NT2/D1 (cell line): ENCODE measurements at regions not wholly inside any gene's neighbourhood (a gene's known extent, or its start where the extent isn't known, plus 50 kb on each side); places are given as distances from the start of the nearest gene placed in this dataset.
"Not testable (repeated sequence)": the region's sequence is repeated elsewhere in the genome, so short reads cannot be mapped to it uniquely, and the experiment has no call there.

Source experiments
- DNase-seq: peaks from one replicate; pipeline ENCODE4 v3.0.0-alpha.2; 2011; ENCODE audit warnings: low read depth, low spot score
- H3K27me3 ChIP-seq: 2 replicates; pipeline ENCODE4 v1.6.0; 2011; ENCODE audit warnings: mild to moderate bottlenecking; ENCODE audit not compliant: insufficient read length, insufficient read depth
- H3K36me3 ChIP-seq: 2 replicates; pipeline ENCODE4 v1.6.1; 2011; ENCODE audit warnings: mild to moderate bottlenecking, low read length, mixed read lengths; ENCODE audit not compliant: insufficient read depth, insufficient read length
- H3K4me1 ChIP-seq: 2 replicates; pipeline ENCODE4 v1.5.1; 2011; ENCODE audit not compliant: insufficient read depth, insufficient read length
- H3K4me3 ChIP-seq: 2 replicates; pipeline ENCODE4 v1.5.1; 2011; ENCODE audit warnings: low read depth; ENCODE audit not compliant: insufficient read length
- H3K9ac ChIP-seq: 2 replicates; pipeline ENCODE4 v1.6.0; 2011; ENCODE audit warnings: low read depth; ENCODE audit not compliant: insufficient read length
- H3K9me3 ChIP-seq: 2 replicates; pipeline ENCODE4 v1.5.1; 2011; ENCODE audit warnings: mild to moderate bottlenecking, low read length; ENCODE audit not compliant: insufficient read depth
- SUZ12 ChIP-seq: IDR thresholded peaks from 2 replicates; pipeline ENCODE4 v1.6.1; 2011; ENCODE audit not compliant: insufficient read length, insufficient read depth; ENCODE audit errors: extremely low read depth
- YY1 ChIP-seq: IDR thresholded peaks from 2 replicates; pipeline ENCODE4 v1.6.1; 2011; ENCODE audit not compliant: insufficient read length, insufficient read depth
- ZNF274 ChIP-seq: IDR thresholded peaks from 2 replicates; pipeline ENCODE4 v1.6.1; 2011; ENCODE audit warnings: mild to moderate bottlenecking, low read depth, low read length

DNA sequence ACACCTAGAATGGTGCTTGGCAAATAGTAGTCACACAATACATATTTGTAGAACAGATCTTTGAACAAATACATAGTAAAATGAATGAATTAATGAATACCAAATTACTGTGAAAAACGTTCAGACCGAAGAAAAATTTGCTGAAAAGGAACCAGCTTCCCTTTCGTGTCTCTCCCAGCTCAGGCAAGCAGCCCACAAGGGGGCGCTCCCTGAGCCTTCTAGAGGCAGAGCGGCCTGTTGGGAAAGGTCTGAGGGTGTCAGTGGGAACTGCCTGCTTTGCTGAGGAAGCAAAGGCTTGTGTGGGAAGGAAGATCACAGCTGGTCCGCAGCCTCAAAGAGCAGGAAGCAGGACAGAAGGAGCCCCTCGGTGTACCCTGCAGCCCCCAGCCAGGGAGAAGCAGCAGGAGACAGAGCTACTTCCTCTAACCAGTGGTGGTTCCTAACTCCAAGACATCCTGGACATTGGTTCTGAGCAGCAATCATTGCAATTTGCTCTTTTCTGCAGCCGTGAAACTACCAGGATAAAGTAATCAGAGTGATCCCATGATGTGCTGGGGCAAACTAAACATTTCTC is 231.1 kb downstream of the ANKRD30B start:
- H3K4me1 ChIP-seq: no peaks in the 10 kb centered on the region
- peak; percentile 33 for DNase-seq

GRCh38 chr18:14979875-14980274 is 231.9 kb downstream of the ANKRD30B start:
- TF ChIP-seq YY1: no peak
- no peak for TF ChIP-seq SUZ12
- no peak for TF ChIP-seq ZNF274
- Histone ChIP-seq H3K27me3 (no peaks in the 10 kb centered on the region), H3K9me3 (no peaks in the 10 kb centered on the region)

More for the DNA sequence above, 231.1 kb downstream of the ANKRD30B start:
- no peak for TF ChIP-seq SUZ12
- TF ChIP-seq ZNF274: no peak
- TF ChIP-seq YY1: no peak
- Histone ChIP-seq H3K36me3 (no peaks in the 10 kb centered on the region), H3K9ac (no peak overlapping the region), H3K27me3 (no peaks in the 10 kb centered on the region), H3K4me3 (no peak overlapping the region), H3K9me3 (no peaks in the 10 kb centered on the region)

DNA sequence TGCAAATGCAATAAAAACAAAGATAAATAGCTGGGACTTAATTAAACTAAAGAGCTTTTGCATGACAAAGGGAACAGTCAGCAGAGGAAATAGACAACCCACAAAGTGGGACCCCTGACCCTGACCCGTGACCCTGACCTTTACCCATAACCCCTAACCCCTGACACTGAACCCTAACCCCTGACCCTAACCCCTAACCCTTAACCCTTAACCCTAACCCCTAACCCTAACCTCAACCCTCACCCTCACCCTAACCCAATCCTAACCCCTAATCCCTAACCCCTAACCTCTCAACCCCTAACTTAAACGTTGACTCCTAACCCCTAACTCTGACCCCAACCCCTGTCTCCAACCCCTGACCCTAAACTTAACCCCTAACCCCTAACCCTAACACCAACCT is 236.6 kb downstream of the ANKRD30B start:
- H3K4me3 ChIP-seq, H3K4me1 ChIP-seq, H3K9me3 ChIP-seq, H3K36me3 ChIP-seq, H3K27me3 ChIP-seq, DNase-seq, H3K9ac ChIP-seq: not testable (repeated sequence)

More at GRCh38 chr18:14979875-14980274, 231.9 kb downstream of the ANKRD30B start:
- DNase-seq: no peak
- no peaks in the 10 kb centered on the region for H3K36me3 ChIP-seq
- no peak overlapping the region for H3K9ac ChIP-seq
- no peaks in the 10 kb centered on the region for H3K4me1 ChIP-seq
- H3K4me3 ChIP-seq: no peak overlapping the region

DNA sequence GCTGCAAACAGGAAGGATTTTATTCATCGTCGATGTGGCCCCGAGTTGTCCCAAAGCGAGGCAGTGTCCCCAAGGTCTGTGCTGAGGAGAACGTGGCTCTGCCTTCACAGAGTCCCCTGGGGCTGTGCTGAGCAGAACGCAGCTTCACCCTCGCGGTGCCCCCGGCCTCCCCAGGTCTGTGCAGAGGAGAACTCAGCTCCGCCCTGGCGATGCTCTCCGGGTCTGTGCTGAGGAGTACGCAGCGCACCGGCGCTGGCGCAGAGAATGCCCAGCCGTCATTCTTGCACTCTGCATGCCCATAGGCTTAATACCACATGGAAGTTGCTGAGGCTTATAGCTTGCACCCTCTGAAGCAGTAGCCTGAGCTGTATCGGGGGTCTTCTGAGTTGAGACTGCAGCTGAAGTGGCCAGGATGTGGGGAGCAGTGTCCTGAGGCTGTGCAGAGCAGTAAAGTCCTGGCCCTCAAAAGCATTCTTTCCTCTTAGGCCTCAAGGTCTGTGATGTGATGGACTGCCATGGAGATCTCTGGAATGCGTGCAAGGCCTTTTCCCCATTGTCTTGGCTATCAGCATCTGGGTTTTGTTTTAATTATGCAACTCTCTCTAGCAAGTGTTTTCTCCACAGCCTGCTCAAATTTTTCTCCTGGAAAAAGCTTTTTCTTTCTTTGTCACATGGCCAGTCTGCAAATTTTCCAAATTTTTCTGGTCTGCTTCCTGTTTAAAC is 237.5 kb downstream of the ANKRD30B start:
- H3K4me3 ChIP-seq, H3K36me3 ChIP-seq, DNase-seq, H3K4me1 ChIP-seq, H3K9ac ChIP-seq, H3K9me3 ChIP-seq, H3K27me3 ChIP-seq: not testable (repeated sequence)

- H3K9ac ChIP-seq, DNase-seq, H3K4me1 ChIP-seq, H3K27me3 ChIP-seq, H3K36me3 ChIP-seq, H3K9me3 ChIP-seq, H3K4me3 ChIP-seq: not testable (repeated sequence)
These were observed 239.4 kb downstream of the ANKRD30B start for GRCh38 chr18:14987377-14987776.

DNA sequence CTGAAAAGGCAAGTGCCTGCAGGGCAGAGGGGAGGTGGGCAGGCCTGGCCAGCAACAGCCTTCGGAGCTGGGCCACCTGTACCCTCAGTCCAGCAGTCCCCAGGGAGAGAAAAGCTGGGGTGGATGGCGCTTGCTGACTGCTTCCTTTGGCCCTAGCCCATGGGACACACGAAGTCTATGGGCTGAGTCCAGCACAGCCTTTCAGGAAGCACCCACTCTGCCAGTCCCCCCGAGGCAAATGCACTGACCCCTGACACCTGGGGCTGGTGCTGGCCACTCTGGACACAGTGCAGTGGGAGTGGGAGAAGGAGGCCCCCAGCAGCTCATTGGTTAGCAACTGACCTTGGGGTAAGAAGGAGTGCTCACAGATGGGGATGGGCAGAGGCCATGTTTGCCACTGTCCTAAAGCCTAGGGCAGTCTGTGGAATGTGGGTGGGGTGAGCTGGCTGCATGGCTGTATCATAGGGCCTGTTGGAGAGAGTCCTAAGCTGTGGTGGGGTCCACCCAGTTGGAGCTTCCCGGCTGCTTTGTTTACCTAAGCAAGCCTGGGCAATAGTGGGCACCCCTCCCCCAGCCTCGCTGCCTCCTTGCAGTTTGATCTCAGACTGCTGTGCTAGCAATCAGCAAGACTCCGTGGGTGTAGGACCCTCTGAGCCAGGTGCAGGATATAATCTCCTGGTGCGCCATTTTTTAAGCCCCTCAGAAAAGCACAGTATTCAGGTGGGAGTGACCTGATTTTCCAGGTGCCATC is 240.2 kb downstream of the ANKRD30B start:
- not testable (repeated sequence) for H3K9ac ChIP-seq, H3K36me3 ChIP-seq, H3K9me3 ChIP-seq, H3K4me1 ChIP-seq, H3K4me3 ChIP-seq, H3K27me3 ChIP-seq, DNase-seq

GRCh38 chr18:14989569-14989968 is 241.6 kb downstream of the ANKRD30B start:
- H3K36me3 ChIP-seq, DNase-seq, H3K4me3 ChIP-seq, H3K4me1 ChIP-seq, H3K9ac ChIP-seq, H3K27me3 ChIP-seq, H3K9me3 ChIP-seq: not testable (repeated sequence)

GRCh38 chr18:14991934-14992445 is 244.0 kb downstream of the ANKRD30B start:
- not testable (repeated sequence) for H3K9ac ChIP-seq, H3K9me3 ChIP-seq, H3K4me3 ChIP-seq, H3K4me1 ChIP-seq, H3K36me3 ChIP-seq, H3K27me3 ChIP-seq, DNase-seq

DNA sequence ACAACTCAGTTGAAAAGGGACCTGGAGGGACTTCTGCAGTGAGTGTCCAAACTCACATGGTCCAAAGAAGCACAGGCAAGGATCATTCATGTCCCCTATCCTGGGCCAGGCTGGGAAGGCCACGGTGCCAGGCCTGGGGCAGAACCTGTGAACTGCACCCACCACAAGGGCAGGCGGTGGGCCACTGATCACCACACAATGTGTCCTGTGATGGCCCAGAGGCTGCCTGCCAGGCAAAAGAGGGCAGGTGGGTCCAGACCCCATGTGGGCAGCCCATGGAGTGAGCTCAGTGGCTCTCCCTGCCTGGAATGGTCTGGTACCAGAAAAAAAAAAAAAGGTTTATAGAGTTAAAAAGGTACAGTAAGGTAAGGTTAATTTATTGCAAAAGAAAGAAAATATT is 244.8 kb downstream of the ANKRD30B start:
- H3K9me3 ChIP-seq, DNase-seq, H3K27me3 ChIP-seq, H3K9ac ChIP-seq, H3K4me1 ChIP-seq, H3K4me3 ChIP-seq, H3K36me3 ChIP-seq: not testable (repeated sequence)

GRCh38 chr18:14995023-14995422 is 247.1 kb downstream of the ANKRD30B start:
- H3K4me1 ChIP-seq, H3K36me3 ChIP-seq, H3K9ac ChIP-seq, H3K27me3 ChIP-seq, H3K4me3 ChIP-seq, DNase-seq, H3K9me3 ChIP-seq: not testable (repeated sequence)
